CD4-positive, alpha-beta T cell treated with Interleukin-17A for 4 hours (primary cell): ENCODE measurements at regions not wholly inside any gene's neighbourhood (a gene's known extent, or its start where the extent isn't known, plus 50 kb on each side); places are given as distances from the start of the nearest gene placed in this dataset.
"Not testable (repeated sequence)": the region's sequence is repeated elsewhere in the genome, so short reads cannot be mapped to it uniquely, and the experiment has no call there.

ENCODE experiments used
- DNase-seq: peaks from one replicate; pipeline ENCODE4 v3.0.0-alpha.2; 2020; ENCODE audit warnings: mixed read lengths

- DNase-seq: no peak
Measured at GRCh38 chr17:14756479-14756878, 455.6 kb downstream of the HS3ST3B1 start.

GRCh38 chr17:14755002-14755401, 454.1 kb downstream of the HS3ST3B1 start:
- DNase-seq: no peak

GRCh38 chr17:14753383-14753782, 452.5 kb downstream of the HS3ST3B1 start:
- no peak for DNase-seq

GRCh38 chr17:14752011-14752410, 451.1 kb downstream of the HS3ST3B1 start:
- DNase-seq: no peak

GRCh38 chr17:14750866-14751265, 450.0 kb downstream of the HS3ST3B1 start:
- no peak for DNase-seq

- DNase-seq: no peak
Measured at GRCh38 chr17:14749269-14749668, 448.4 kb downstream of the HS3ST3B1 start.

- DNase-seq: no peak
Measured at GRCh38 chr17:14748036-14748710, 447.3 kb downstream of the HS3ST3B1 start.

GRCh38 chr17:14747603-14747950, 446.7 kb downstream of the HS3ST3B1 start:
- DNase-seq: no peak

GRCh38 chr17:14746822-14747602, 446.1 kb downstream of the HS3ST3B1 start:
- no peak for DNase-seq

GRCh38 chr17:14745541-14745940, 444.7 kb downstream of the HS3ST3B1 start:
- DNase-seq: no peak

GRCh38 chr17:14744761-14745473, 444.0 kb downstream of the HS3ST3B1 start:
- no peak for DNase-seq

- DNase-seq: no peak
Measured at GRCh38 chr17:14741491-14741890, 440.6 kb downstream of the HS3ST3B1 start.

- DNase-seq: no peak
Measured at GRCh38 chr17:14739656-14740431, 439.0 kb downstream of the HS3ST3B1 start.

- DNase-seq: no peak
Measured at GRCh38 chr17:14738652-14738988, 437.7 kb downstream of the HS3ST3B1 start.

GRCh38 chr17:14737984-14738651, 437.2 kb downstream of the HS3ST3B1 start:
- no peak for DNase-seq

- no peak for DNase-seq
Measured at GRCh38 chr17:14736631-14737030, 435.8 kb downstream of the HS3ST3B1 start.

- DNase-seq: no peak
Measured at GRCh38 chr17:14733376-14733775, 432.5 kb downstream of the HS3ST3B1 start.

- DNase-seq: no peak
Measured at GRCh38 chr17:14732211-14732610, 431.3 kb downstream of the HS3ST3B1 start.

GRCh38 chr17:14731591-14731990, 430.7 kb downstream of the HS3ST3B1 start:
- DNase-seq: no peak

- no peak for DNase-seq
Measured at GRCh38 chr17:14730821-14731220, 429.9 kb downstream of the HS3ST3B1 start.

- no peak for DNase-seq
Measured at GRCh38 chr17:14725729-14726128, 424.8 kb downstream of the HS3ST3B1 start.

GRCh38 chr17:14724770-14725169, 423.9 kb downstream of the HS3ST3B1 start:
- DNase-seq: no peak

- DNase-seq: not testable (repeated sequence)
Measured at GRCh38 chr17:14723349-14723748, 422.5 kb downstream of the HS3ST3B1 start.
